Colonic mucosa (tissue), 4 donors: ENCODE measurements at regions not wholly inside any gene's neighbourhood (a gene's known extent, or its start where the extent isn't known, plus 50 kb on each side); places are given as distances from the start of the nearest gene placed in this dataset.

Experiments
- DNase-seq: peaks from one replicate; pipeline ENCODE4 v3.0.0-alpha.2; 2020
- H3K27ac ChIP-seq: fragments of 200-600 bp; one replicate; pipeline ENCODE4 v1.8.0; 2021
- H3K27me3 ChIP-seq: fragments of 200-600 bp; one replicate; pipeline ENCODE4 v1.8.0; 2021
- H3K36me3 ChIP-seq: fragments of 200-600 bp; one replicate; pipeline ENCODE4 v1.8.0; 2021
- H3K4me1 ChIP-seq: fragments of 200-600 bp; one replicate; pipeline ENCODE4 v1.8.0; 2021; ENCODE audit warnings: mild to moderate bottlenecking
- H3K4me3 ChIP-seq: fragments of 200-600 bp; one replicate; pipeline ENCODE4 v1.8.0; 2021
- H3K9ac ChIP-seq, 2 donors: one replicate each; pipeline ENCODE4 v1.7.0; 2013; ENCODE audit warnings: control low read depth in 2 of 2, low read depth in 2 of 2, low read length in 2 of 2
- H3K9me3 ChIP-seq: fragments of 200-600 bp; one replicate; pipeline ENCODE4 v1.8.0; 2021
- intact Hi-C: fragments of 100-400 bp; cut with DNase I; formaldehyde crosslinking; loops from one replicate; pipeline ENCODE4 v1.14.1; 2022
- TF ChIP-seq, protein P1 (sequence below): fragments of 200-600 bp; IDR thresholded peaks from one replicate; pipeline ENCODE4 v1.8.0; 2022; ENCODE audit warnings: antibody characterized with exemption, mild to moderate bottlenecking
- donor health status: healthy.
- donor health status: DM: no; HTN: no; CAD: no.
- donor health status: DM: no; HTN: no; CAD: no.

GRCh38 chr3:124250053-124250452 is 258.1 kb upstream of the ROPN1 start:
- intact Hi-C loops: no loop called here
- DNase-seq: no peak
- Histone ChIP-seq H3K9me3 (no peaks in the 10 kb centered on the region), H3K9ac (no peak overlapping the region), H3K4me1 (peaks cover 6% of the 10 kb centered on the region), H3K4me3 (no peak overlapping the region), H3K36me3 (no peaks in the 10 kb centered on the region), H3K27ac (no peak overlapping the region), H3K27me3 (no peaks in the 10 kb centered on the region)
- TF ChIP-seq, protein P1, sequence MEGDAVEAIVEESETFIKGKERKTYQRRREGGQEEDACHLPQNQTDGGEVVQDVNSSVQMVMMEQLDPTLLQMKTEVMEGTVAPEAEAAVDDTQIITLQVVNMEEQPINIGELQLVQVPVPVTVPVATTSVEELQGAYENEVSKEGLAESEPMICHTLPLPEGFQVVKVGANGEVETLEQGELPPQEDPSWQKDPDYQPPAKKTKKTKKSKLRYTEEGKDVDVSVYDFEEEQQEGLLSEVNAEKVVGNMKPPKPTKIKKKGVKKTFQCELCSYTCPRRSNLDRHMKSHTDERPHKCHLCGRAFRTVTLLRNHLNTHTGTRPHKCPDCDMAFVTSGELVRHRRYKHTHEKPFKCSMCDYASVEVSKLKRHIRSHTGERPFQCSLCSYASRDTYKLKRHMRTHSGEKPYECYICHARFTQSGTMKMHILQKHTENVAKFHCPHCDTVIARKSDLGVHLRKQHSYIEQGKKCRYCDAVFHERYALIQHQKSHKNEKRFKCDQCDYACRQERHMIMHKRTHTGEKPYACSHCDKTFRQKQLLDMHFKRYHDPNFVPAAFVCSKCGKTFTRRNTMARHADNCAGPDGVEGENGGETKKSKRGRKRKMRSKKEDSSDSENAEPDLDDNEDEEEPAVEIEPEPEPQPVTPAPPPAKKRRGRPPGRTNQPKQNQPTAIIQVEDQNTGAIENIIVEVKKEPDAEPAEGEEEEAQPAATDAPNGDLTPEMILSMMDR: no peak

- intact Hi-C loops: no loop called here
- no peak overlapping the region for H3K9ac ChIP-seq
- H3K4me3 ChIP-seq: no peak overlapping the region
- TF ChIP-seq, protein P1: no peak
- H3K36me3 ChIP-seq: no peaks in the 10 kb centered on the region
- DNase-seq: no peak
- no peaks in the 10 kb centered on the region for H3K9me3 ChIP-seq
- H3K27ac ChIP-seq: no peak overlapping the region
- no peaks in the 10 kb centered on the region for H3K4me1 ChIP-seq
- no peaks in the 10 kb centered on the region for H3K27me3 ChIP-seq
Measured at GRCh38 chr3:124256156-124256555, 264.2 kb upstream of the ROPN1 start.

- intact Hi-C loops: no loop called here
- Histone ChIP-seq H3K36me3 (no peaks in the 10 kb centered on the region), H3K4me1 (no peaks in the 10 kb centered on the region)
Measured at GRCh38 chr3:124256599-124256998, 264.7 kb upstream of the ROPN1 start.

DNA sequence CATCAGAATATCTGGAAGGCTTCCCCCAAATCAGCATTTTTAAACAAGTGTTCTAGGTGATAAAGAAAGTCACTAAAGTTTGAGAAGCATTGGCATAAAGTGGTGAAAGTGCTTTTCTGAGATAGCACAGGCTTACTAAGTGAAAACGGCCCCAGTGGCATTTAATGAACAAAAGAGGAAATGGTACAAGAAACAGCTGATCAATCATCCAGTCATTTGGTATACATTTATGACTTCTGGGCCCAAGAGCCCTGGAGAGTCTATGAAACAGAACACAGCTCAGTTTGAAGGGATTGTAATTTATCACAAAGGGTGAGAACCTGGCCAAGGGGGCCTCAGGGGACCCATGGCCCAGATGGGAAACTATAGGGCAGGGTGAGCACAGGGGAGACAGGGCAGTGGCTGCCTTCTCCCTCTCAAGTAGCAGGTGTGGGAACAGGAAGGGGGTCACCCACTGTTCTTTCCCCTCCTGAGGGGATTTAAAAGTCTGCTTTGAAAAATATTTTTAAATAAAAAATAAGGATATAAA is 265.5 kb upstream of the ROPN1 start:
- no peaks in the 10 kb centered on the region for H3K9me3 ChIP-seq
- H3K9ac ChIP-seq: no peak overlapping the region
- no peak overlapping the region for H3K27ac ChIP-seq
- TF ChIP-seq, protein P1: no peak
- no peak for DNase-seq
- no peaks in the 10 kb centered on the region for H3K27me3 ChIP-seq
- no peaks in the 10 kb centered on the region for H3K36me3 ChIP-seq
- intact Hi-C loops: no loop called here
- H3K4me3 ChIP-seq: no peak overlapping the region
- H3K4me1 ChIP-seq: no peaks in the 10 kb centered on the region

More at GRCh38 chr3:124256599-124256998, 264.7 kb upstream of the ROPN1 start:
- H3K9ac ChIP-seq: no peak overlapping the region
- no peak overlapping the region for H3K4me3 ChIP-seq
- DNase-seq: no peak
- H3K27me3 ChIP-seq: no peaks in the 10 kb centered on the region
- H3K9me3 ChIP-seq: no peaks in the 10 kb centered on the region
- TF ChIP-seq, protein P1: no peak
- H3K27ac ChIP-seq: no peak overlapping the region

- intact Hi-C loops: no loop called here
- H3K27ac ChIP-seq: no peak overlapping the region
- no peaks in the 10 kb centered on the region for H3K9me3 ChIP-seq
- no peaks in the 10 kb centered on the region for H3K4me1 ChIP-seq
- no peak for DNase-seq
- no peak overlapping the region for H3K9ac ChIP-seq
- TF ChIP-seq, protein P1: no peak
- H3K36me3 ChIP-seq: no peaks in the 10 kb centered on the region
- H3K27me3 ChIP-seq: no peaks in the 10 kb centered on the region
- no peak overlapping the region for H3K4me3 ChIP-seq
Measured at GRCh38 chr3:124258057-124258500, 266.2 kb upstream of the ROPN1 start.
